ENCODE measurements at regions not wholly inside any gene's neighbourhood (a gene's known extent, or its start where the extent isn't known, plus 50 kb on each side); places are given as distances from the start of the nearest gene placed in this dataset.

DNA sequence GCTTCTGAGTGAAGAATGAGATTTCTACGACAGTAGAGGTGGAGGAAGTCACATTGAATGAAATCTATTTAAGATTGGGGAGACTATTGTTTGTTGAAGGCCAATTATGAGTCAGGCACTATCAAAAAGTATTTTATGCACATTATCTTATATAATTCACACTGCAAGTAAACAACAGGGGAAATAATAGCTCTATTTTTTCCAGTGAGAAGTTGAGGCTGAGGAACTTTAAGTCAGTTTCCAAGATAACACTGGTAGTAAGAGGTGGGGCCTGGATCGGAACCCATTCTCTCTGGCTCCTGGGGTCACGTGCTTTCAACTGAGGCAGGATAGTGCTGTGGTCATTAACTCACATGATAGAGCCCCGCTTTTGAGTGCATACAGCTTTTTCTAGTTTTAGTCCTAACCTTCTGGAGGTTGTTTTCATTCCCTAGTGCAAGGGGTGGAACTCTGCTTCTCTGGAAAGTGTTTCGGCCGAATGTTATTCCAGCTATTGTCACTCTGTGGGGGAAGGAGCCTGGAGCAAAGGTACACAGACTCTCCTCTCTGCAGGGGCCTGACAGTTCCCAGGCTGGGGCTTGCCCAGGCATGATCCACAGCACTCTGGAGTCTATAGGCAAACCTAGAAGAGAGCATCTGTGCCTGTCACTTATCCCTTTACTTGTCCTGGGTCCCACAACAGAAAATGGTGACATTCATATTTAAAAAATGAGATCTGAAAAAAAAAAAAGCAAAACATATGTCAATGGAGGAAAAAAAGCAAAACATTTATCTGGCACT, 352.4 kb upstream of the ACTBL2 start:
- TF ChIP-seq, protein P1, sequence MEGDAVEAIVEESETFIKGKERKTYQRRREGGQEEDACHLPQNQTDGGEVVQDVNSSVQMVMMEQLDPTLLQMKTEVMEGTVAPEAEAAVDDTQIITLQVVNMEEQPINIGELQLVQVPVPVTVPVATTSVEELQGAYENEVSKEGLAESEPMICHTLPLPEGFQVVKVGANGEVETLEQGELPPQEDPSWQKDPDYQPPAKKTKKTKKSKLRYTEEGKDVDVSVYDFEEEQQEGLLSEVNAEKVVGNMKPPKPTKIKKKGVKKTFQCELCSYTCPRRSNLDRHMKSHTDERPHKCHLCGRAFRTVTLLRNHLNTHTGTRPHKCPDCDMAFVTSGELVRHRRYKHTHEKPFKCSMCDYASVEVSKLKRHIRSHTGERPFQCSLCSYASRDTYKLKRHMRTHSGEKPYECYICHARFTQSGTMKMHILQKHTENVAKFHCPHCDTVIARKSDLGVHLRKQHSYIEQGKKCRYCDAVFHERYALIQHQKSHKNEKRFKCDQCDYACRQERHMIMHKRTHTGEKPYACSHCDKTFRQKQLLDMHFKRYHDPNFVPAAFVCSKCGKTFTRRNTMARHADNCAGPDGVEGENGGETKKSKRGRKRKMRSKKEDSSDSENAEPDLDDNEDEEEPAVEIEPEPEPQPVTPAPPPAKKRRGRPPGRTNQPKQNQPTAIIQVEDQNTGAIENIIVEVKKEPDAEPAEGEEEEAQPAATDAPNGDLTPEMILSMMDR (IDR thresholded peaks at IDR 0.05; ENCODE audit: low read depth, low read length), result no peak
- H3K4me3 ChIP-seq (ENCODE audit: low read depth, low read length), result no peak overlapping the region

DNA sequence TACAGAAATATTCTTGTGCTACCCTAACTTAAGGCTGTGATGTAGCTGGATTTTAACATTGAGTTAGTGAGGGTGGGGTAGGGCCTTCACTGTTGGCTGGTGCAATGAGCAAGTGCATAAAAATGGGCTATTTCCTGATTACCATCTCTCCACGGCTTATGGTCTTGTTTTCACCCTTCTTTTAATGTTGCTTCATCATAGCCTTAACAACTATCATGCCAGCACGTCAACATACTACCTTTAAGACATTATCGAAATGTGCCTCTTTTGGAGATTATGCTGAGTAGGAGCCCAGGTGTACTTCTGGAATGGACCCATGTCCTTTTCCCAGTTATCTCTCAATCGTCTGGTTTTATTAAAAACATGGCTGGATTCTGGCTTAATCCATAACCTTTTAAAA, 350.9 kb upstream of the ACTBL2 start:
- TF ChIP-seq, protein P1 (IDR thresholded peaks at IDR 0.05; ENCODE audit: low read depth, low read length), result no peak
- no peak overlapping the region for H3K4me3 ChIP-seq (ENCODE audit: low read depth, low read length)

DNA sequence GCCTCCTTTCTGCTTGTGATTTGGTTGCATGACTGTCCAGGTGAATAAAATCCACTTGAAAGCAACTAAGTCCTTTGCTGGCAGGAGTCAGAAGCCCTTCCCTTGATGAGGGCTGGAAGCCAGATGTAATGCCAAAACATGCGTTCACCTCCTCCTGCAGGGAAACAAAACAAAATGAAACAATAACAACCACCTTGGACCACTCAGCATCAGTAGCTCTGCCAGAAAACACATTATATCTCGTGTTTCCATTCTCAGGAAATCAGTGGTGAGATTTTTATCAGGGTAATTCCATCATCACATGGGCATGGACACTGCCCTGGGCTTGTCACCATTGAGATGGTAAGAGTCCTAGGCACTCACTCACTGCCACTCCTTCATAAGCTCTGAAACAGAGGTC, 350.3 kb upstream of the ACTBL2 start:
- no peak overlapping the region for H3K4me3 ChIP-seq (ENCODE audit: low read depth, low read length)
- TF ChIP-seq, protein P1 (IDR thresholded peaks at IDR 0.05; ENCODE audit: low read depth, low read length), result no peak

- TF ChIP-seq, protein P1 (IDR thresholded peaks at IDR 0.05; ENCODE audit: low read depth, low read length), result no peak
- H3K4me3 ChIP-seq (ENCODE audit: low read depth, low read length), result no peak overlapping the region
Observed at GRCh38 chr5:57831932-57832331, 349.3 kb upstream of the ACTBL2 start.

- TF ChIP-seq, protein P1 (IDR thresholded peaks at IDR 0.05; ENCODE audit: low read depth, low read length), result no peak
- no peak overlapping the region for H3K4me3 ChIP-seq (ENCODE audit: low read depth, low read length)
Observed at GRCh38 chr5:57831090-57831489, 348.5 kb upstream of the ACTBL2 start.

DNA sequence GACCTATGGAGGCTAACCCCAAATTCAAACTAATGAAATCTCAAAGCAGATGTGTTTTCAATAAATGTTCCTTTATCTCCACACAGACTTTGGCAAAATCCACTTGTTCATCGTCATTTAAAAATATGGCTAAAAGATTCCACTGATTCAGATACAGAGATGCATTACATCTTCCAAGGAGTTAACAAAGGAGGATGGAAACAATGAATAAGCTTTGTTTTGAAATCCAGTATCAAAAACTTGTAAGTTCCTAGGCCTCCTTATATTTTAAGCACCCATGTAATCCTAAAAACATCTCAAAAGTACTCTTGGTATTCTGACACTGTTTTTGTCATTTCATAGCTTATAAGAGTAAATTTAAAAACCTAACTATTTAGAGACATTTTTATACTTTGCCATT, 345.6 kb upstream of the ACTBL2 start:
- TF ChIP-seq, protein P1 (IDR thresholded peaks at IDR 0.05; ENCODE audit: low read depth, low read length), result no peak
- no peak overlapping the region for H3K4me3 ChIP-seq (ENCODE audit: low read depth, low read length)

DNA sequence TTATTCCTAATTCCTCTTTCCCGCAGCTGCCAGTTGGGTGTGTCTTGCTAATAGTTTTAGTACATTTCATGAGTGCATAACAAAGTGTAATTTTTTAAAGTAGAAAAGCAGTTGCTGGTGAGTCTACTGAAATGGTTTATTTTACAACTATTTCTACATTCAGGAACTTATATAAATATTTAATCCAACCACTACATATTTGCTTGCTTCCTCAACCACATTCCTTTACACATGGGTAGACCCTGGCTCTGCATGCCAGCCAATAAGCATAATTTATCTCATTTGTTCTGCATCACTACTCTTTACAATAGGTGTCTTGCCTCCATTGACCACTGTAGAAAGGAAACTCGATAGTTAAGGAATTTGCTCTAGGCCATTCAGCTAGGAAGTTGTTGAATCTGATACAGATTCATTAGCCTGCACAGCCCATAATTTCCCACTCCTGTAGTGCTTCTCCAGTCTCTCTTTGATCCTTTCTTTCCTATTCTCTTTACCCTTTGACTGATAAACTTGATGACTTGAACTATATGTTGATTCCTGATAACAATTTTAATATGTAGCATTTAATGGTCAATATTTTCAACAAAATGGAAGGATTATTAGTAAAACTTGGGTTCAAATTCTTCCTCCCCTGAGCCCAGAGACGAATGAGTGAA, 342.5 kb upstream of the ACTBL2 start:
- TF ChIP-seq, protein P1 (IDR thresholded peaks at IDR 0.05; ENCODE audit: low read depth, low read length), result no peak
- H3K4me3 ChIP-seq (ENCODE audit: low read depth, low read length), result no peak overlapping the region
